ENCODE measurements at regions not wholly inside any gene's neighbourhood (a gene's known extent, or its start where the extent isn't known, plus 50 kb on each side); places are given as distances from the start of the nearest gene placed in this dataset.

DNA sequence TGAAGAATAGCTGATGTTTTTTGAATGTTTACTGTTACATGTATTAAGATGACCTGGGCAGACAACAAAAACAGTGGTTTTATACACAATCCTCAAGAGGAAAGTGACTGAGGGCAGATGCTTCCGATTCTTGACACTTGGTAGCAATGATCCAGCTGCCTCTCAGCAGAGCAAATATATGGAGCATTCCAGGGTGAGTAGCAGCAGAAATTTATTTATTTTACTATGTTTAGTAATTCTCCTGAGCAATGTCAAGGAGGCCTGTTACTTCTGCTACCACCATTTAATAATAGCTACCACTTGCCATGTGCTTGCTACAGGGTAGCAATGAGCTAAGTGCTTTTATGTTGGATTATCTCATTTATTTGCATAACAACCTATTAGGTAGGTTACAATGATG, 69.1 kb upstream of the NR3C1 start:
- TF ChIP-seq, protein P1, sequence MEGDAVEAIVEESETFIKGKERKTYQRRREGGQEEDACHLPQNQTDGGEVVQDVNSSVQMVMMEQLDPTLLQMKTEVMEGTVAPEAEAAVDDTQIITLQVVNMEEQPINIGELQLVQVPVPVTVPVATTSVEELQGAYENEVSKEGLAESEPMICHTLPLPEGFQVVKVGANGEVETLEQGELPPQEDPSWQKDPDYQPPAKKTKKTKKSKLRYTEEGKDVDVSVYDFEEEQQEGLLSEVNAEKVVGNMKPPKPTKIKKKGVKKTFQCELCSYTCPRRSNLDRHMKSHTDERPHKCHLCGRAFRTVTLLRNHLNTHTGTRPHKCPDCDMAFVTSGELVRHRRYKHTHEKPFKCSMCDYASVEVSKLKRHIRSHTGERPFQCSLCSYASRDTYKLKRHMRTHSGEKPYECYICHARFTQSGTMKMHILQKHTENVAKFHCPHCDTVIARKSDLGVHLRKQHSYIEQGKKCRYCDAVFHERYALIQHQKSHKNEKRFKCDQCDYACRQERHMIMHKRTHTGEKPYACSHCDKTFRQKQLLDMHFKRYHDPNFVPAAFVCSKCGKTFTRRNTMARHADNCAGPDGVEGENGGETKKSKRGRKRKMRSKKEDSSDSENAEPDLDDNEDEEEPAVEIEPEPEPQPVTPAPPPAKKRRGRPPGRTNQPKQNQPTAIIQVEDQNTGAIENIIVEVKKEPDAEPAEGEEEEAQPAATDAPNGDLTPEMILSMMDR (IDR thresholded peaks at IDR 0.05) = no peak
- no peak for TF ChIP-seq POLR2A (IDR thresholded peaks at IDR 0.05)

Data from heart left ventricle (tissue), 13 donors.